Neural cell (in vitro differentiated cells): ENCODE measurements at regions not wholly inside any gene's neighbourhood (a gene's known extent, or its start where the extent isn't known, plus 50 kb on each side); places are given as distances from the start of the nearest gene placed in this dataset.

Source experiments
- EZH2 ChIP-seq: fragments of 200-600, 300-800 bp; shearing (Covaris generic), sonication (generic); IDR thresholded peaks from 2 replicates; pipeline ENCODE4 v1.6.1; 2014; ENCODE audit warnings: antibody characterized with exemption, low read length, borderline replicate concordance, mild to moderate bottlenecking; ENCODE audit not compliant: insufficient read depth, poor library complexity, severe bottlenecking
- MXI1 ChIP-seq: fragments of 450-650 bp; conservative IDR thresholded peaks from 2 replicates; pipeline ENCODE4 v1.6.1; 2014; ENCODE audit warnings: antibody characterized with exemption, mild to moderate bottlenecking; ENCODE audit not compliant: poor library complexity, severe bottlenecking
- POLR2AphosphoS5 ChIP-seq: IDR thresholded peaks from 2 replicates; pipeline ENCODE4 v1.6.1; 2012
- RAD21 ChIP-seq: fragments of 450-650 bp; conservative IDR thresholded peaks from 2 replicates; pipeline ENCODE4 v1.6.1; 2014; ENCODE audit warnings: antibody characterized with exemption, mild to moderate bottlenecking, moderate library complexity
- SMC3 ChIP-seq: fragments of 450-650 bp; conservative IDR thresholded peaks from 2 replicates; pipeline ENCODE4 v1.6.1; 2014; ENCODE audit warnings: antibody characterized with exemption, mild to moderate bottlenecking, moderate library complexity; ENCODE audit not compliant: poor library complexity
- TF ChIP-seq, protein P1 (sequence below): fragments of 450-650 bp; IDR thresholded peaks from 2 replicates; pipeline ENCODE4 v1.5.1; 2014; ENCODE audit warnings: antibody characterized with exemption, mild to moderate bottlenecking, moderate library complexity; ENCODE audit not compliant: poor library complexity, severe bottlenecking
- TF ChIP-seq, protein P2 (sequence below): IDR thresholded peaks from 2 replicates; pipeline ENCODE4 v1.6.1; 2012; ENCODE audit warnings: borderline replicate concordance

DNA sequence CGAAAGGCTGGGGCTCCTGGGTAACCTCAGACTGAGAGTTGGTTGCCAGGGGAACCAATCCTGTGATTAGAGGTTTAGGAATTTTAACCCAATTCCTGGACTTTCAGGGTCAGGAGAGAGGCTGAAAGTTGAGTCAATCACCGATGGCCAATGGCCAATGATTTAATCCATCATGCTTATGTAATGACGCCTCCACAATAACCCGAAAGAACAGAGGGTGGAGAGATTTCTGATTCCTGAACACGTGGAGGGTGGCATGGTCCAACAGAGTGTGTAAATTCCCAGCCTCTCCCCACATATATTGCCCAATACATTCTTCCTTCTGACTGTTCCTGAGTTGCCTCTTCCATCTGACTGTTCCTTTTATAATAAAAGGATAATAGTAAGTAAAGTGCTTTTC, 137.2 kb upstream of the CBLB start:
- TF ChIP-seq, protein P1, sequence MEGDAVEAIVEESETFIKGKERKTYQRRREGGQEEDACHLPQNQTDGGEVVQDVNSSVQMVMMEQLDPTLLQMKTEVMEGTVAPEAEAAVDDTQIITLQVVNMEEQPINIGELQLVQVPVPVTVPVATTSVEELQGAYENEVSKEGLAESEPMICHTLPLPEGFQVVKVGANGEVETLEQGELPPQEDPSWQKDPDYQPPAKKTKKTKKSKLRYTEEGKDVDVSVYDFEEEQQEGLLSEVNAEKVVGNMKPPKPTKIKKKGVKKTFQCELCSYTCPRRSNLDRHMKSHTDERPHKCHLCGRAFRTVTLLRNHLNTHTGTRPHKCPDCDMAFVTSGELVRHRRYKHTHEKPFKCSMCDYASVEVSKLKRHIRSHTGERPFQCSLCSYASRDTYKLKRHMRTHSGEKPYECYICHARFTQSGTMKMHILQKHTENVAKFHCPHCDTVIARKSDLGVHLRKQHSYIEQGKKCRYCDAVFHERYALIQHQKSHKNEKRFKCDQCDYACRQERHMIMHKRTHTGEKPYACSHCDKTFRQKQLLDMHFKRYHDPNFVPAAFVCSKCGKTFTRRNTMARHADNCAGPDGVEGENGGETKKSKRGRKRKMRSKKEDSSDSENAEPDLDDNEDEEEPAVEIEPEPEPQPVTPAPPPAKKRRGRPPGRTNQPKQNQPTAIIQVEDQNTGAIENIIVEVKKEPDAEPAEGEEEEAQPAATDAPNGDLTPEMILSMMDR = no peak
- TF ChIP-seq MXI1 (no peak), EZH2 (no peak), POLR2AphosphoS5 (no peak), SMC3 (no peak), RAD21 (no peak)
- TF ChIP-seq, protein P2, sequence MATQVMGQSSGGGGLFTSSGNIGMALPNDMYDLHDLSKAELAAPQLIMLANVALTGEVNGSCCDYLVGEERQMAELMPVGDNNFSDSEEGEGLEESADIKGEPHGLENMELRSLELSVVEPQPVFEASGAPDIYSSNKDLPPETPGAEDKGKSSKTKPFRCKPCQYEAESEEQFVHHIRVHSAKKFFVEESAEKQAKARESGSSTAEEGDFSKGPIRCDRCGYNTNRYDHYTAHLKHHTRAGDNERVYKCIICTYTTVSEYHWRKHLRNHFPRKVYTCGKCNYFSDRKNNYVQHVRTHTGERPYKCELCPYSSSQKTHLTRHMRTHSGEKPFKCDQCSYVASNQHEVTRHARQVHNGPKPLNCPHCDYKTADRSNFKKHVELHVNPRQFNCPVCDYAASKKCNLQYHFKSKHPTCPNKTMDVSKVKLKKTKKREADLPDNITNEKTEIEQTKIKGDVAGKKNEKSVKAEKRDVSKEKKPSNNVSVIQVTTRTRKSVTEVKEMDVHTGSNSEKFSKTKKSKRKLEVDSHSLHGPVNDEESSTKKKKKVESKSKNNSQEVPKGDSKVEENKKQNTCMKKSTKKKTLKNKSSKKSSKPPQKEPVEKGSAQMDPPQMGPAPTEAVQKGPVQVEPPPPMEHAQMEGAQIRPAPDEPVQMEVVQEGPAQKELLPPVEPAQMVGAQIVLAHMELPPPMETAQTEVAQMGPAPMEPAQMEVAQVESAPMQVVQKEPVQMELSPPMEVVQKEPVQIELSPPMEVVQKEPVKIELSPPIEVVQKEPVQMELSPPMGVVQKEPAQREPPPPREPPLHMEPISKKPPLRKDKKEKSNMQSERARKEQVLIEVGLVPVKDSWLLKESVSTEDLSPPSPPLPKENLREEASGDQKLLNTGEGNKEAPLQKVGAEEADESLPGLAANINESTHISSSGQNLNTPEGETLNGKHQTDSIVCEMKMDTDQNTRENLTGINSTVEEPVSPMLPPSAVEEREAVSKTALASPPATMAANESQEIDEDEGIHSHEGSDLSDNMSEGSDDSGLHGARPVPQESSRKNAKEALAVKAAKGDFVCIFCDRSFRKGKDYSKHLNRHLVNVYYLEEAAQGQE = no peak
